ENCODE measurements at regions not wholly inside any gene's neighbourhood (a gene's known extent, or its start where the extent isn't known, plus 50 kb on each side); places are given as distances from the start of the nearest gene placed in this dataset.

GRCh38 chr18:70452501-70452900 lies 163.7 kb downstream of the SOCS6 start:
- no peak for TF ChIP-seq CTCF (IDR thresholded peaks at IDR 0.05)
- no peak for TF ChIP-seq POLR2AphosphoS5 (IDR thresholded peaks at IDR 0.05; ENCODE audit: insufficient read depth in 1 of 2, low read depth in 1 of 2)
- TF ChIP-seq POLR2A (IDR thresholded peaks at IDR 0.05) = no peak
